Gastrocnemius medialis (tissue), 4 donors: ENCODE measurements at regions not wholly inside any gene's neighbourhood (a gene's known extent, or its start where the extent isn't known, plus 50 kb on each side); places are given as distances from the start of the nearest gene placed in this dataset.

ENCODE experiments used
- POLR2A ChIP-seq, 2 donors: fragments of 450-650 bp; IDR thresholded peaks; one replicate each; pipeline ENCODE4 v1.6.1; 2017; ENCODE audit warnings: antibody characterized with exemption in 2 of 2, mild to moderate bottlenecking in 2 of 2, moderate library complexity in 2 of 2
- TF ChIP-seq, protein P1 (sequence below), 5 experiments: fragments of 450-650 bp in 3 of 5; fragments of 200-600 bp in 2 of 5; sonication (generic) in 2 of 5; IDR thresholded peaks in 4 of 5; conservative IDR thresholded peaks in 1 of 5; 1 replicate in 4 of 5; 2 replicates in 1 of 5; pipeline ENCODE4 v1.5.1; 2016 to 2019; ENCODE audit warnings: antibody characterized with exemption in 5 of 5, mild to moderate bottlenecking in 3 of 5, moderate library complexity in 3 of 5

DNA sequence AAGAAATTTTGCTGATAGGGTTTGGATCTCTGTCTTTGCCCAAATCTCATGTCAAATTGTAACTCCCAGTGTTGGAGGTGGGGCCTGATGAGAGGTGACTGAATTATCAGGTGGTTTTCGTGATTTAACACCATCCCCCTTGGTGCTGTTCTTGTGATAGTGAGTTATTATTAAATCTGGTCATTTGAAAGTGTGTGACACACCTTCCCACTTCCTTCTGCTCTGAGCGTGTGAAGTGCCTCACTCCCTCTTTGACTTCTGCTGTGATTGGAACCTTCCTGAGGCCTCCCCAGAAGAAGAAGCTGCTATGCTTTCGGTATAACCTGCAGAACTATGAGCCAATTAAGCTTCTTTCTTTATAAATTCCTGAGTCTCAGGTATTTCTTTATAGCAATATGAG is 632.0 kb downstream of the SLITRK5 start:
- TF ChIP-seq, protein P1, sequence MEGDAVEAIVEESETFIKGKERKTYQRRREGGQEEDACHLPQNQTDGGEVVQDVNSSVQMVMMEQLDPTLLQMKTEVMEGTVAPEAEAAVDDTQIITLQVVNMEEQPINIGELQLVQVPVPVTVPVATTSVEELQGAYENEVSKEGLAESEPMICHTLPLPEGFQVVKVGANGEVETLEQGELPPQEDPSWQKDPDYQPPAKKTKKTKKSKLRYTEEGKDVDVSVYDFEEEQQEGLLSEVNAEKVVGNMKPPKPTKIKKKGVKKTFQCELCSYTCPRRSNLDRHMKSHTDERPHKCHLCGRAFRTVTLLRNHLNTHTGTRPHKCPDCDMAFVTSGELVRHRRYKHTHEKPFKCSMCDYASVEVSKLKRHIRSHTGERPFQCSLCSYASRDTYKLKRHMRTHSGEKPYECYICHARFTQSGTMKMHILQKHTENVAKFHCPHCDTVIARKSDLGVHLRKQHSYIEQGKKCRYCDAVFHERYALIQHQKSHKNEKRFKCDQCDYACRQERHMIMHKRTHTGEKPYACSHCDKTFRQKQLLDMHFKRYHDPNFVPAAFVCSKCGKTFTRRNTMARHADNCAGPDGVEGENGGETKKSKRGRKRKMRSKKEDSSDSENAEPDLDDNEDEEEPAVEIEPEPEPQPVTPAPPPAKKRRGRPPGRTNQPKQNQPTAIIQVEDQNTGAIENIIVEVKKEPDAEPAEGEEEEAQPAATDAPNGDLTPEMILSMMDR (IDR thresholded peaks at IDR 0.05 in 4 of 5, conservative IDR thresholded peaks at IDR 0.05 in 1 of 5) = no peak
- TF ChIP-seq POLR2A (IDR thresholded peaks at IDR 0.05) = no peak
